GM20000 (cell line): ENCODE measurements at regions not wholly inside any gene's neighbourhood (a gene's known extent, or its start where the extent isn't known, plus 50 kb on each side); places are given as distances from the start of the nearest gene placed in this dataset.

ENCODE experiments used
- DNase-seq: peaks from one replicate; pipeline ENCODE4 v3.0.0; 2012; ENCODE audit warnings: low spot score
- TF ChIP-seq, protein P1 (sequence below): IDR thresholded peaks from 2 replicates; pipeline ENCODE4 v1.5.1; 2012; ENCODE audit warnings: mild to moderate bottlenecking, control low read depth; ENCODE audit errors: extremely low read depth, missing control alignments

- no peak for DNase-seq
- TF ChIP-seq, protein P1, sequence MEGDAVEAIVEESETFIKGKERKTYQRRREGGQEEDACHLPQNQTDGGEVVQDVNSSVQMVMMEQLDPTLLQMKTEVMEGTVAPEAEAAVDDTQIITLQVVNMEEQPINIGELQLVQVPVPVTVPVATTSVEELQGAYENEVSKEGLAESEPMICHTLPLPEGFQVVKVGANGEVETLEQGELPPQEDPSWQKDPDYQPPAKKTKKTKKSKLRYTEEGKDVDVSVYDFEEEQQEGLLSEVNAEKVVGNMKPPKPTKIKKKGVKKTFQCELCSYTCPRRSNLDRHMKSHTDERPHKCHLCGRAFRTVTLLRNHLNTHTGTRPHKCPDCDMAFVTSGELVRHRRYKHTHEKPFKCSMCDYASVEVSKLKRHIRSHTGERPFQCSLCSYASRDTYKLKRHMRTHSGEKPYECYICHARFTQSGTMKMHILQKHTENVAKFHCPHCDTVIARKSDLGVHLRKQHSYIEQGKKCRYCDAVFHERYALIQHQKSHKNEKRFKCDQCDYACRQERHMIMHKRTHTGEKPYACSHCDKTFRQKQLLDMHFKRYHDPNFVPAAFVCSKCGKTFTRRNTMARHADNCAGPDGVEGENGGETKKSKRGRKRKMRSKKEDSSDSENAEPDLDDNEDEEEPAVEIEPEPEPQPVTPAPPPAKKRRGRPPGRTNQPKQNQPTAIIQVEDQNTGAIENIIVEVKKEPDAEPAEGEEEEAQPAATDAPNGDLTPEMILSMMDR: no peak
These were observed 323.9 kb downstream of the GJA1 start for GRCh38 chr6:121759370-121759769.

- DNase-seq: no peak
- TF ChIP-seq, protein P1: no peak
These were observed 324.7 kb downstream of the GJA1 start for GRCh38 chr6:121760191-121760590.

DNA sequence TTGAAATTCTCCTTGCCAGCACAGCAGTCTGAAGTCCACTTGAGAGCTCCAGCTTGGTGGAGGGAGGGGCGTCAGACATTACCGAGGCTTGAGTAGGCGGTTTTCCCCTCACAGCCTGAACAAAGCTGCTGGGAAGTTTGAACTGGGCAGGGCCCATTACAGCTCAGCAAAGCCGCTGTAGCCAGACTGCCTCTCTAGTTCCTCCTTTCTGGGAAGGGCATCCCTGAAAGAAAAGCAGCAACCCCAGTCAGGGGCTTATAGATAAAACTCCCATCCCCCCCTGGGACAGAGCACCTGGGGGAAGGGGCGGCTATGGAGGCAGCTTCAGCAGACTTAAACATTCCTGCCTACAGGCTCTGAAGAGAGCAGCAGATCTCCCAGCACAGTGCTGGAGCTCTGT lies 325.3 kb downstream of the GJA1 start:
- TF ChIP-seq, protein P1: no peak
- no peak for DNase-seq

DNA sequence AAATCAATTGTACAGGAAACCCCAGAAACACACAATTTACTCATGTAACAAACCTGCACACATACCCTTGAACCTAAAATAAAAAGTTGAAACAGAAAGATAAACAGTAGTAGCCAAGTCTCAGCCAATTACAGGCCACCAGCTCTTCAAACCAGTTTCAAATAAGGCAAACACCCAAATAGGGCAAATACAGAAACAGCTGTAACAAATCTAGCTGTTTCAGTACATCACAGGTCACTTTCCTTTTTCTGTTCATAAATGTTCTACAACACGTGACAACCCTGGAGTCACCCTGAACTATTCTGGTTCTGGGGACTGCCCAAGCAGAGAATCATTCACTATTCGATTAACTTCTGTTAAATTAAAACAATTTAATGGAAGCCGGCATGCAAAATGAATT lies 329.0 kb downstream of the GJA1 start:
- DNase-seq: no peak
- TF ChIP-seq, protein P1: no peak

DNA sequence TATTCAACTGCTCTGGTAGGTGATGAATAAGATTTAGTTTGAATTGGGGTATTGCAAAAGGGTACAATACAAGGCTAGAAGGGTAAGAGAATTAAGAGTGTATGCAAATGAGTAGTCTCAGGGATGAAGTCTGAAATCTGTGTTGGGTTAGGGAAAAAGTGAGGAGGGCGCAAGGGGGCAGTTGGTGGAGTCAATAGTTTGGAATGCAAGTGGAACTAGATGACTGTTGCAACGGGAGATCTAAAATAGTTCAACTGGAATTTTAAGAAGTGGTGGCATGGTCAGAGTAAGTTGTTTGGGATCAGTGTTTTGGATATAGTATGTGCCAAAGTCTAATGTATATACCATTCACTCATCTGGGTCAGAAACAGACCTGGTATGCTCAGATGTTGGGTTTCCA lies 329.6 kb downstream of the GJA1 start:
- DNase-seq: no peak
- TF ChIP-seq, protein P1: no peak

DNA sequence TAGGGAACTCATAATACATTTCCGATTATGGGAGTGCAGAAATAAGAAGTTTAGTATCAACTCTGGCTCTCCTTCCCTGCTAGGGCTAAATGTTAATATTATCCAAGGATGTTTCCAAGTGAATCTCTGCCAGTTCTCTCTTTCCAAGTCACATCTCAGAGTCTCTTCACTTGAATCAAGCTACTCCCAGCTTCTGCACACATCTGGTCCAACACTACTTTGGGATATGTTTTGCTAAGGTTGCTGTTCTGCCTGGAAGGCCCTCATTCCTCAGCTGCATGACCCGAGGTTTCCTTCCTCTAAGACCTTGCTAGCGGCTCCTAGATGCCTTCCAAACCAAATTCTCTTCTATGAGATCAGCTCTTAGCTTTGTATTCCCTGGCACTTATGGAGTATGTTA lies 331.8 kb downstream of the GJA1 start:
- TF ChIP-seq, protein P1: no peak
- no peak for DNase-seq

DNA sequence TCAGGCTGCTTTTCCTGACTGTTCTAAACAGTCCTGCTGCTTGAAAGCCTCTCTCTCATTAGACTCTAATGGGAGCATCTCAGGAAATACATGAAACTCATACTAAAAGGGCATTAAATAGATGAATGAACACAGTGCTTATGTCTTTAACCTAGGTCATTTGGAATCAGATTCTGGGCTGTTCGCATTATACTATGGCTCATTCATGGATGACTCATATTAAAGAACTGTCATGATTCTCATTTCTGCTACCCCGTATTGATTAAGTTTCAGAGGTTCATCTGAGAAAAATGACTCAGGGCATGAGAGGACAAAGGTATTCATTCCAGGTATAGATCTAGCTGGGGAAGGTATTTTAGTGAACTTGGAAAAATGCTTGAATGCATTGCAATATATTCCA lies 335.5 kb downstream of the GJA1 start:
- DNase-seq: no peak
- TF ChIP-seq, protein P1: no peak
